ENCODE measurements at regions not wholly inside any gene's neighbourhood (a gene's known extent, or its start where the extent isn't known, plus 50 kb on each side); places are given as distances from the start of the nearest gene placed in this dataset.

DNA sequence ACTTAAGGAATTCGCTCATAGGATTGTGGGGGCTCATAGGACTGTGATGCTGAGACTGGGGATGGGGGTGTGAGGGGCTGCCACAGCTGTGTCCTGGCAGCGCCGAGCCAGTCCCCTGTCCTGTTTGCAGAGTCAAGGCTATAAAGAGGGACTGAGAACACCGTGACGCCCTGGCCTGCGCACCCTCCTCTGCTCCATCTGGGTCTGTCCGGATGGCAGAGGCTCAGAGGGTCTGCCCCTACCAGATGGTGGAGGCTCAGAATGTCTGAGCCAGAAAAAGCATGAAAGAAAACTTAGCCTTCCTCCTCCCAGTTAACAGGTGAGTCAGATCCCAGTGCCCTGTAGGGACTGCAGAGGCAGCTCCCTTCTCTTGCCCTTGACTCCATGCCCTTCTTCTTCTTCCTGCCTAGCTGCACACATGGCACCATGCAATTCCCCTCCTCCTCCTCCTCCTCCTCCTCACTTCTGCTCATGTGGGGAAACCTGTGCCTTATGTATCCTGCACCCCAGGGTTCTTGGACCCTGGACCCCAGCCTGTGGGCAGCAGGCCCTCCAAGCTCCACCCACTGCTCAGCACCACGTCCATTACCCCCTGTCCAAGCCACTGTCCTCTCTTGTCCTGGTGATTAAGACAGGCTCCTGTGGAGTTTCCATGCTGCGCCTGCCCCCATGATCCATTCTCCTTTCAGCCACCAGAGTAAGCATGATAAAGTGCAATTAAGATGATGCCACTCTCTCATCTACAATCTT is 410.0 kb upstream of the SULF2 start:
- no peak for DNase-seq (ENCODE audit: low spot score)
- in situ Hi-C loops (cut with MboI; ENCODE audit: low sequenced_read_pairs, unreplicated experiment), result no loop called here
- TF ChIP-seq, protein P1, sequence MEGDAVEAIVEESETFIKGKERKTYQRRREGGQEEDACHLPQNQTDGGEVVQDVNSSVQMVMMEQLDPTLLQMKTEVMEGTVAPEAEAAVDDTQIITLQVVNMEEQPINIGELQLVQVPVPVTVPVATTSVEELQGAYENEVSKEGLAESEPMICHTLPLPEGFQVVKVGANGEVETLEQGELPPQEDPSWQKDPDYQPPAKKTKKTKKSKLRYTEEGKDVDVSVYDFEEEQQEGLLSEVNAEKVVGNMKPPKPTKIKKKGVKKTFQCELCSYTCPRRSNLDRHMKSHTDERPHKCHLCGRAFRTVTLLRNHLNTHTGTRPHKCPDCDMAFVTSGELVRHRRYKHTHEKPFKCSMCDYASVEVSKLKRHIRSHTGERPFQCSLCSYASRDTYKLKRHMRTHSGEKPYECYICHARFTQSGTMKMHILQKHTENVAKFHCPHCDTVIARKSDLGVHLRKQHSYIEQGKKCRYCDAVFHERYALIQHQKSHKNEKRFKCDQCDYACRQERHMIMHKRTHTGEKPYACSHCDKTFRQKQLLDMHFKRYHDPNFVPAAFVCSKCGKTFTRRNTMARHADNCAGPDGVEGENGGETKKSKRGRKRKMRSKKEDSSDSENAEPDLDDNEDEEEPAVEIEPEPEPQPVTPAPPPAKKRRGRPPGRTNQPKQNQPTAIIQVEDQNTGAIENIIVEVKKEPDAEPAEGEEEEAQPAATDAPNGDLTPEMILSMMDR (IDR thresholded peaks at IDR 0.05; ENCODE audit: borderline replicate concordance, control extremely low read depth, extremely low read depth, insufficient read depth, missing control alignments), result no peak

DNA sequence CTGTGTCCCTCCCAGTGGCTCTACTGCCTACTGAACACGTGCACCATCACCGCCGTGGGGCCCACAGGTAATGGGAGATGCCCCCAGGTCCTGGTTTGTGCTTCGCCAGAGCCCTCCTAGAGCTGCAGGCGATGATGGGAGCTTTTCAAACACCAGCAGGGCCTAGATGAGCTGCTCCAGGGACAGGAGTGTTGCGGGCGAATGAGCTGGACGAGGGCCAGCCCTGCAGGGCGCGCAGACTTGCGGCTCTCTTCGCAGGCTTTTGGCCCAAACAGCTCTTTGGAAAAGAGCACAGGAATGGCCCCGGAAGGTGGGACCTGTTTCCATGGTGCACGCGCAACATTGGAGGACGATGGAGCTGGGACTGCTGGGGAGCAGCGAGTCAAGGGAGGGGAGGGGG is 409.3 kb upstream of the SULF2 start:
- TF ChIP-seq, protein P1 (IDR thresholded peaks at IDR 0.05; ENCODE audit: borderline replicate concordance, control extremely low read depth, extremely low read depth, insufficient read depth, missing control alignments), result no peak
- DNase-seq (ENCODE audit: low spot score), result no peak
- in situ Hi-C loops (cut with MboI; ENCODE audit: low sequenced_read_pairs, unreplicated experiment), result no loop called here

DNA sequence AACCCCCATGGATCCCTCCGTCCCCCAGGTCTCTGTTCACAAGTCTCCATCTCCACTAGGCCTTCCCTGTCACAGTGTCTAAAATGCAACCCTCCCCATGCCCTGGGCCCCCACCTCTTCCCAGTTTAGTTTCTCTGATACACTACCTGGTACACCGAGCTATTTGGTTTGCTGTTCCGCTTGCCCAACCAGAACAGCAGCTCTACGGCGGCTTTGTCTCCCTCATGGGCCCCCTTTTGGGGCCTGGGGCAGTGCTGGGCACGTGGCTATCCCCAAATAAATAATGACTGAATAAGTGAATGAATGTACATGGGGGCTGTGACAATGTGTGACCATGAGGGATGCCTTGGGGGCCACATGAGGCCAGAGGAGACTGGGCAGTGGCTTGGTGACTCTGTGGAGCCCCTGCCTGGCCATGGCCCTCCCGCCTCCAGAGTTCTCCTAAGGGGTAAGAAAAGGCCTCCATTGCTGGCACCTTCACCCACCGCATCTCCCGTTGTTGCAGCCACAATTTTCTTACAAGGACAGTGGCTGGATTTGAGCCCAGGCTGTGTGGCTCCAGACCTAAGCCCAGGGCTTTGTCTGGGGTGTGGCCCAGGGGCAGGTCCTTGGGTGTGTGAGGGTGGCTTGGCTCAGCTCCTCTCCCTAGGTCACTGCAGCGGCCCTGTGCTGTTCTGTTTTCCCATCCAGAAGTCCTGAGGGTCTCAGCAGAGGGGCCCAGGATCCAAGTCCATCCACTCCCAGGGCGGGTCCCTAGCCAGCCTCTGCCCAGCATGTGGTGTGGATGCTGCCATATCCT is 408.5 kb upstream of the SULF2 start:
- DNase-seq (ENCODE audit: low spot score), result no peak
- TF ChIP-seq, protein P1 (IDR thresholded peaks at IDR 0.05; ENCODE audit: borderline replicate concordance, control extremely low read depth, extremely low read depth, insufficient read depth, missing control alignments), result no peak
- in situ Hi-C loops (cut with MboI; ENCODE audit: low sequenced_read_pairs, unreplicated experiment), result no loop called here

DNA sequence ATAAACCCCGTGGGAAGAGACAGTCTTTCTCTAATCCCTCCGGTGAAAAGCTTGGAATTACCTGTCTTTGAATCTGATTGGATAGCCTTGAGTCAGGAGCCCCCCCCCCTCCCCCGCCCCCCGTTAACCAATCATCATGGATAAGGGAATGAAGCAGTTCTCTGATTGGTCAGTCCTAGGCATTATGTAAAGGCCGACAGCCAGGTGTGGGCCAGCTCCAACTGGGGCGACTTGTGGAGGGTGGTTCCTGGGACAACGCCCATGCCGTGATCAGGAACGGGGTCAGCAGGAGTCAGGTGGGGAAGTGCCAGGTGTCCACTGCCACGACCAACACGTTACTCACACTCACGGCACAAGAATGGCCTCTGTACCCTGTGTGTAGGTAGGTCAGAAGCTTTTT is 406.8 kb upstream of the SULF2 start:
- in situ Hi-C loops (cut with MboI; ENCODE audit: low sequenced_read_pairs, unreplicated experiment), result no loop called here
- no peak for DNase-seq (ENCODE audit: low spot score)
- TF ChIP-seq, protein P1 (IDR thresholded peaks at IDR 0.05; ENCODE audit: borderline replicate concordance, control extremely low read depth, extremely low read depth, insufficient read depth, missing control alignments), result no peak

GRCh38 chr20:48191200-48191599 is 405.9 kb upstream of the SULF2 start:
- TF ChIP-seq, protein P1 (IDR thresholded peaks at IDR 0.05; ENCODE audit: borderline replicate concordance, control extremely low read depth, extremely low read depth, insufficient read depth, missing control alignments), result no peak
- in situ Hi-C loops (cut with MboI; ENCODE audit: low sequenced_read_pairs, unreplicated experiment), result no loop called here
- no peak for DNase-seq (ENCODE audit: low spot score)

- no peak for DNase-seq (ENCODE audit: low spot score)
- in situ Hi-C loops (cut with MboI; ENCODE audit: low sequenced_read_pairs, unreplicated experiment), result no loop called here
- TF ChIP-seq, protein P1 (IDR thresholded peaks at IDR 0.05; ENCODE audit: borderline replicate concordance, control extremely low read depth, extremely low read depth, insufficient read depth, missing control alignments), result no peak
These were observed 405.5 kb upstream of the SULF2 start for GRCh38 chr20:48190757-48191156.
